GM13977 (cell line): ENCODE measurements at regions not wholly inside any gene's neighbourhood (a gene's known extent, or its start where the extent isn't known, plus 50 kb on each side); places are given as distances from the start of the nearest gene placed in this dataset.

Experiments
- DNase-seq: peaks from one replicate; pipeline ENCODE4 v3.0.0; 2012; ENCODE audit warnings: low spot score
- in situ Hi-C: fragments of 300-500 bp; cut with MboI; formaldehyde crosslinking; loops from one replicate; pipeline ENCODE4 v1.12.0; 2022; ENCODE audit warnings: low sequenced_read_pairs, low pct_unique_long_range_greater_than_20kb, mixed read lengths, inconsistent platforms; ENCODE audit not compliant: unreplicated experiment
- TF ChIP-seq, protein P1 (sequence below): IDR thresholded peaks from 2 replicates; pipeline ENCODE4 v1.5.1; 2012; ENCODE audit warnings: mild to moderate bottlenecking, control low read depth; ENCODE audit not compliant: insufficient read depth; ENCODE audit errors: extremely low read depth, missing control alignments

DNA sequence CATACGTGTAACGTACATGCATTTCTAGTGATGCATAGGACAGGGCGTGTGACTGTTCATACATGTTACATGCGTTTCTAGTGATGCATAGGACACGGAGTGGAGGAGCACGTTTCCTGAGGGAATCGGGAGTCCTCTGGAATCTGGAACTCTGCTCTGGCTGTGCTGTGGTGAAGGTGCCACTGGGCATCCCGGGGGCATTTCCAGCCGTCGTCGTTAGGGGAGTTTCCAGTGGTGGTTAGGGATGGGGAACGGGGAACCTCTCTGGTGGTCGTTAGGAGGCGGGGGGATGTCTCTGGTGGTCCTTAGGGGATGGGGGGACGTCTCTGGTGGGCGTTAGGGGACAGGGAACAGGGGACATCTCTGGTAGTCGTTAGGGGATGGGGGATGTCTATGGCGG lies 209.6 kb upstream of the SOX1 start:
- TF ChIP-seq, protein P1, sequence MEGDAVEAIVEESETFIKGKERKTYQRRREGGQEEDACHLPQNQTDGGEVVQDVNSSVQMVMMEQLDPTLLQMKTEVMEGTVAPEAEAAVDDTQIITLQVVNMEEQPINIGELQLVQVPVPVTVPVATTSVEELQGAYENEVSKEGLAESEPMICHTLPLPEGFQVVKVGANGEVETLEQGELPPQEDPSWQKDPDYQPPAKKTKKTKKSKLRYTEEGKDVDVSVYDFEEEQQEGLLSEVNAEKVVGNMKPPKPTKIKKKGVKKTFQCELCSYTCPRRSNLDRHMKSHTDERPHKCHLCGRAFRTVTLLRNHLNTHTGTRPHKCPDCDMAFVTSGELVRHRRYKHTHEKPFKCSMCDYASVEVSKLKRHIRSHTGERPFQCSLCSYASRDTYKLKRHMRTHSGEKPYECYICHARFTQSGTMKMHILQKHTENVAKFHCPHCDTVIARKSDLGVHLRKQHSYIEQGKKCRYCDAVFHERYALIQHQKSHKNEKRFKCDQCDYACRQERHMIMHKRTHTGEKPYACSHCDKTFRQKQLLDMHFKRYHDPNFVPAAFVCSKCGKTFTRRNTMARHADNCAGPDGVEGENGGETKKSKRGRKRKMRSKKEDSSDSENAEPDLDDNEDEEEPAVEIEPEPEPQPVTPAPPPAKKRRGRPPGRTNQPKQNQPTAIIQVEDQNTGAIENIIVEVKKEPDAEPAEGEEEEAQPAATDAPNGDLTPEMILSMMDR: no peak

DNA sequence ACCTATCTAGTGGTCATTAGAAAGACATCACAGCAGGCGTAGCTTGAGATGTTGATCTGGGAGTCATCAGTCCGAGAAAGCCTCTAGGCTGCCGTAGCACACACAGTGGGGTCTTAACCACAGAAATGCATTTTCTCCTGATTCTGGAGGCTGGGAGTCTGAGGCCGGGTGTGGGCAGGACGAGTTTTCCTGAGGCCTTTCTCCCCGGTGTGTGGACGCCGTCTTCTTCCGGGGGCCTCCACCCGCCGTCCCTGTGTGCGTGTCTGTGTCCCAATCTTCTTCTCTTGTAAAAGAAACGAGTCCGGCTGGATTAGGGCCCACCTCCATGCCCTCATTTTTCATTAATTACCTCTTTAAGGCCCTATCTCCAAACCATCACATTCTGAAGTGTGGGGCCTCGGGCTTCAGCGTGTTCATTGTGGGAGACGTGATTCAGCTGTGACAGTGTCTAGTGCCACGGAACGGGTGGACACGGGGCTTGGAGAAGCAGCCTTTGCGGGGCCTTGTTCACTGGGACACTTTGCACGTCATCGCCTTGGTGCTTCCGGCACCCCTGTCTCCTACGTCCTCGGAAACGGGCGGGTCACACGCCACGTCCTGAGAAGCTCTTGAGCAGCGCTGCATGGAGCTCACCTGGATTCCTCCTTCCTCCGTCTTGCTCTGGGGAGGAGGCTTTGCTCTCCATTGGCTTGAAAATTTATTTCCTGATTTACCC lies 208.9 kb upstream of the SOX1 start:
- TF ChIP-seq, protein P1: no peak
- in situ Hi-C loops: no loop called here
- DNase-seq: no peak

More for the DNA sequence above, 209.6 kb upstream of the SOX1 start:
- in situ Hi-C loops: no loop called here
- no peak for DNase-seq

DNA sequence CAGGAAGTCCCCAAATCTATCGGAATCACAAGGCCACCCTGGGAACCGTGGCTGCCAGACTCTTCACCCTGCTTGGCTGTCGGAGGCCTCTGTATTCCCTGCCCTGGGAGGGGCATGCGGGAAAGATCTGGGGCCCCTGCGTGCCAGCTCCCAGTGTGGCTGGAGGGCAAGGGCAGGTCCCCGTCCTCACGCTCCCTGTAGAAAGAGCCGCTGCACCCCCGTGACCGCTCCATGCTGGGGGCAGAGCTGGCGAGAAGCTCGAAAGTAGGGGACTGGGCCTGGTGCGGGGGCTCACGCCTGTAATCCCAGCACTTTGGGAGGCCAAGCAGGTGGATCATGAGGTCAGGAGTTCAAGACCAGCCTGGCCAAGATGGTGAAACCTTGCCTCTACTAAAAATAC lies 208.4 kb upstream of the SOX1 start:
- in situ Hi-C loops: no loop called here
- TF ChIP-seq, protein P1: no peak
- no peak for DNase-seq

DNA sequence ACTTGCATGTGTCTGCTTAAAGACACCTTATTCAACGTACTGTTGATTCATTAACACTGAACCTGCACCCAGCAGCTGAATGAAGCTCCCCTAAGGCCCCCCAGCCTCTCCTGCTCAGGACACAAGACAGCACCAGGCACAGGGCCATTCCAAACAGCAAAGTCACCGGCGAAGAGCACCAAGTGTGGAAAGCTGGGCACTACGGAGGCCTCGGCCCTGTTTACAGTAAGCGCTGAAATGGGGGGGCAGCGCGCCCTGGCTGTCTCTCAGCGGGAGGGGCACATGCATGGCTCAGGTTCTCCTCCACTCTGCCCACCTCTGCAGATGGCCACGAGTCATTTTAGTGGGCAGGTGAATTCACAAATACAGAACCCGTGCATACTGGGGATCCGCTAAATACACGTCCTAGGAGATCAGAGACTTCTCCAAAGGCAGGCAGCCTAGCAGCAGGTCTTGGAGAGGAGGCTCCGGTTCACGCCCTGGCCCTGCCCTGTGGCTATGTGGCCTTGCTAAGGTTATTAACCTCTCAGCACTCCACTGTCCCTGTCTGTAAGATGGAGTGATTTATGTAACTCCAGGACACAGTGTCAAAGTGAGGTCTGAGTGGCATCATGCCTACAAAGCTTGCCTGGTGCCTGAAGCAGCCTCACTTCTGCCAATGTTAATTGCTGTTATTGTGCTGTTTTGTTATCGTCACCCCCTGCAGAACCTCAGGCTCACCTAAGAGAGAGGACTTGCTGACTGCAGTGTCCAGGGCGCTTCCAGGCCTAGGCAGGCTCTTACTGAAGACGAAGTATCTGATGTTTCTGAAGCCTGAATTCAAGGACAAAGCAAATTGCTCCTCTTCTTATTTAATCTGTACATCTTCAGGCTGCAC lies 207.4 kb upstream of the SOX1 start:
- in situ Hi-C loops: no loop called here
- DNase-seq: no peak
- TF ChIP-seq, protein P1: no peak

DNA sequence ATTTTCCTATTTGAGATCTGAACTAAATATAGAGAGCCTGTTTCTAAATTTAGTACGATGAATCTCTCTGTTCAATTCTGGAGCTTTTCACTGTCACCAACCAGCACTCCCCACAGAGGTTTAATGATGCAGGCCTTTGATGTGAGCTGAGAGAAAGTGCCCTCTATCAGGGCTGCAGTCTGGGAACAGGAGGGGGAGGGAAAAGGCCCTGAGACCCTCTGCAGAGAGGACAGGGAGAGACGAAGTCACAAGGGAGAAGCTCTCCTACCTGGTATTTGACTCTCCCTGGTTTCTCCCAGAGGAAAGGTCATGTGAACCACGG lies 206.8 kb upstream of the SOX1 start:
- no peak for DNase-seq
- TF ChIP-seq, protein P1: no peak
- in situ Hi-C loops: no loop called here

DNA sequence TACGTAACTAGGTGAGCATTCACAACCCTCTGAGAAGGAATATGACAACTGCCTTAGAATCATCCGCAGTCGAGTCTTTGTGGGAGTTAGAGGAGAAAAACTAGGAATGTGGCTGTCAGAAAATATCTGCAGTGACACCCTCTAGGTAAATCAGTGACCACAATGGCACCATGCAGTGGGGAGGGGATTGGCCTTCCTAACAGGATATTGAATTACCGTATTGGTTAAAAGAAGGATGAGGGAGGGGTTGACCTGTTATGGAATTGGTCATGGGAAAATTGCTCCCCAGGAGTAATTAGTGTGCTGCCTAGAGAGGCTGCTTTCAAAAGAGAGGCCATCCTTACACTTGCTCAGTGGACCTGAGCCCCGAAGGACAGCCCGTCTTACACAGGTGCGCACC lies 205.6 kb upstream of the SOX1 start:
- DNase-seq: no peak
- in situ Hi-C loops: no loop called here
- TF ChIP-seq, protein P1: no peak
